ENCODE measurements at regions not wholly inside any gene's neighbourhood (a gene's known extent, or its start where the extent isn't known, plus 50 kb on each side); places are given as distances from the start of the nearest gene placed in this dataset.

- Histone ChIP-seq H3K36me3 (ENCODE audit: control insufficient read depth, insufficient read depth, low read length) (no peaks in the 10 kb centered on the region), H3K27me3 (ENCODE audit: control insufficient read depth, insufficient read depth, low read length) (no peaks in the 10 kb centered on the region), H3K4me3 (ENCODE audit: low read depth, low read length) (no peak overlapping the region)
- POLR2A ChIA-PET, result no interaction called here
- no peak for TF ChIP-seq CTCF (IDR thresholded peaks at IDR 0.05; ENCODE audit: insufficient read depth, low read depth, low read length)
- no peak for DNase-seq (ENCODE audit: low read depth)
- CTCF ChIA-PET, result no interaction called here
These were observed 824.6 kb upstream of the GOT2 start for GRCh38 chr16:59558679-59559078.

- no peaks in the 10 kb centered on the region for H3K36me3 ChIP-seq (ENCODE audit: control insufficient read depth, insufficient read depth, low read length)
- CTCF ChIA-PET, result no interaction called here
- no peak for TF ChIP-seq CTCF (IDR thresholded peaks at IDR 0.05; ENCODE audit: insufficient read depth, low read depth, low read length)
- no peak for DNase-seq (ENCODE audit: low read depth)
- H3K27me3 ChIP-seq (ENCODE audit: control insufficient read depth, insufficient read depth, low read length), result no peaks in the 10 kb centered on the region
- H3K4me3 ChIP-seq (ENCODE audit: low read depth, low read length), result no peak overlapping the region
- POLR2A ChIA-PET, result no interaction called here
These were observed 818.0 kb upstream of the GOT2 start for GRCh38 chr16:59552164-59552563.

GRCh38 chr16:59545721-59546120 lies 811.6 kb upstream of the GOT2 start:
- Histone ChIP-seq H3K27me3 (ENCODE audit: control insufficient read depth, insufficient read depth, low read length) (no peaks in the 10 kb centered on the region), H3K36me3 (ENCODE audit: control insufficient read depth, insufficient read depth, low read length) (no peaks in the 10 kb centered on the region), H3K4me3 (ENCODE audit: low read depth, low read length) (no peak overlapping the region)
- ChIA-PET POLR2A (no interaction called here), CTCF (interaction anchor here (0.9 to 1.3 kb wide), 2 partner anchors 12 to 24 kb away, joined by 3 to 5 read pairs; no protein-coding TSS in a partner anchor)
- DNase-seq (ENCODE audit: low read depth), result no peak
- TF ChIP-seq CTCF (IDR thresholded peaks at IDR 0.05; ENCODE audit: insufficient read depth, low read depth, low read length), result no peak

- TF ChIP-seq CTCF (IDR thresholded peaks at IDR 0.05; ENCODE audit: insufficient read depth, low read depth, low read length), result no peak
- ChIA-PET CTCF (interaction anchor here (1.2 kb wide), 1 partner anchor 10 kb away, joined by 5 read pairs; no protein-coding TSS in a partner anchor), POLR2A (no interaction called here)
- Histone ChIP-seq H3K36me3 (ENCODE audit: control insufficient read depth, insufficient read depth, low read length) (no peaks in the 10 kb centered on the region), H3K4me3 (ENCODE audit: low read depth, low read length) (no peak overlapping the region), H3K27me3 (ENCODE audit: control insufficient read depth, insufficient read depth, low read length) (no peaks in the 10 kb centered on the region)
- DNase-seq (ENCODE audit: low read depth), result peak; percentile 34
These were observed 809.5 kb upstream of the GOT2 start for GRCh38 chr16:59543641-59544040.

GRCh38 chr16:59540621-59541020 lies 806.5 kb upstream of the GOT2 start:
- no peak for TF ChIP-seq CTCF (IDR thresholded peaks at IDR 0.05; ENCODE audit: insufficient read depth, low read depth, low read length)

More at GRCh38 chr16:59540621-59541020, 806.5 kb upstream of the GOT2 start:
- POLR2A ChIA-PET, result no interaction called here
- CTCF ChIA-PET, result no interaction called here
- Histone ChIP-seq H3K4me3 (ENCODE audit: low read depth, low read length) (no peak overlapping the region), H3K27me3 (ENCODE audit: control insufficient read depth, insufficient read depth, low read length) (no peaks in the 10 kb centered on the region), H3K36me3 (ENCODE audit: control insufficient read depth, insufficient read depth, low read length) (no peaks in the 10 kb centered on the region)
- DNase-seq (ENCODE audit: low read depth), result no peak

Measured in BJ (cell line).